GM12872 (cell line): ENCODE measurements at regions not wholly inside any gene's neighbourhood (a gene's known extent, or its start where the extent isn't known, plus 50 kb on each side); places are given as distances from the start of the nearest gene placed in this dataset.

Experiments used
- TF ChIP-seq, protein P1 (sequence below): IDR thresholded peaks from 3 replicates; pipeline ENCODE4 v1.5.1; 2011; ENCODE audit warnings: low read depth, mild to moderate bottlenecking, low read length, moderate library complexity; ENCODE audit not compliant: insufficient read depth

DNA sequence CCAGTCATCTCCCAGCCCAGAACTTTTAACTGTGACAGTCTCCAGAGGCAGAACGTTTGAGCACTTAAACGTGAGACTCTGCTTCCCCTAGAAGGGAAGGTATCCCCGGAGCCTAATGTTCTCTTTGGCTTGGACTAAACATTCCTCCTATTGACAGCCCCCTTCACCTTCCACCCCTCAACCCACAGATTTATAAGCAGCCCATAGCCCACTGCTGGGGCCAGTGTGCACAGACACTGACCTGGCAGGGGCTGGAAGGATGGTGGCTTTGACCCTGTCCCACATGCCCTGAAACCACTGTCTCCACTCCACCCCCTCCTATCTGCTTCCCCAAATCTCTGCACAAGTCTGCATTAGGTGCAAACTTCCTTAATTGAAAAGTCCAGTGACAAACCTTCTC is 715.0 kb upstream of the IGFBP3 start:
- TF ChIP-seq, protein P1, sequence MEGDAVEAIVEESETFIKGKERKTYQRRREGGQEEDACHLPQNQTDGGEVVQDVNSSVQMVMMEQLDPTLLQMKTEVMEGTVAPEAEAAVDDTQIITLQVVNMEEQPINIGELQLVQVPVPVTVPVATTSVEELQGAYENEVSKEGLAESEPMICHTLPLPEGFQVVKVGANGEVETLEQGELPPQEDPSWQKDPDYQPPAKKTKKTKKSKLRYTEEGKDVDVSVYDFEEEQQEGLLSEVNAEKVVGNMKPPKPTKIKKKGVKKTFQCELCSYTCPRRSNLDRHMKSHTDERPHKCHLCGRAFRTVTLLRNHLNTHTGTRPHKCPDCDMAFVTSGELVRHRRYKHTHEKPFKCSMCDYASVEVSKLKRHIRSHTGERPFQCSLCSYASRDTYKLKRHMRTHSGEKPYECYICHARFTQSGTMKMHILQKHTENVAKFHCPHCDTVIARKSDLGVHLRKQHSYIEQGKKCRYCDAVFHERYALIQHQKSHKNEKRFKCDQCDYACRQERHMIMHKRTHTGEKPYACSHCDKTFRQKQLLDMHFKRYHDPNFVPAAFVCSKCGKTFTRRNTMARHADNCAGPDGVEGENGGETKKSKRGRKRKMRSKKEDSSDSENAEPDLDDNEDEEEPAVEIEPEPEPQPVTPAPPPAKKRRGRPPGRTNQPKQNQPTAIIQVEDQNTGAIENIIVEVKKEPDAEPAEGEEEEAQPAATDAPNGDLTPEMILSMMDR = no peak

DNA sequence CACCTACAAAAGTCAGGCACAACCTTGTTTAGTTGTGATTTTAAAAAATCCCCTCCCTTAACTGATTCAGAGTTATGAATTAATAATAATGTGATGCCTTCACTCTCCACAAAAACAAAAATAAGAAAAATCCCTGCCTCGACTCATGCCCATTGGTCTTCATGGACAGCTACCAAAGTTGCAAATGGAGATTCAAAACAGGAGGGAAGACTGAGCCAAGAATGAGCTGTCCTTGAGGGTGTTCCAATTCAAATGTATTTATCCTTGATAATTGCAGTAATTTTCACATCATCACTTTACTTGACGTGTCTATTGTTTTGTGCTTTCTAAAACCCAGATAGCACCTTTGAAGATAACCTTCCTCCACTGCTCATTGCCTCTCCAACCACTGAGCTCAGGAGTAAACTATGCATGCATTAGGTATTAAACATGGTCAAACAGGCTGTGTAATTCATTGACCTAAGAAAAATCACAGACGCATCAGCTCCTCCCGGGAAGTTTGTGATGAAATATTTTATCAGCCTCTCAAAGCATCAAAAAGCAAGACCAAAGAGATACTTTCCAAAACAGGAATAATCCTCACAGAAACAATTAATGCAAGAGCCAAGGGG is 712.7 kb upstream of the IGFBP3 start:
- TF ChIP-seq, protein P1 = no peak

DNA sequence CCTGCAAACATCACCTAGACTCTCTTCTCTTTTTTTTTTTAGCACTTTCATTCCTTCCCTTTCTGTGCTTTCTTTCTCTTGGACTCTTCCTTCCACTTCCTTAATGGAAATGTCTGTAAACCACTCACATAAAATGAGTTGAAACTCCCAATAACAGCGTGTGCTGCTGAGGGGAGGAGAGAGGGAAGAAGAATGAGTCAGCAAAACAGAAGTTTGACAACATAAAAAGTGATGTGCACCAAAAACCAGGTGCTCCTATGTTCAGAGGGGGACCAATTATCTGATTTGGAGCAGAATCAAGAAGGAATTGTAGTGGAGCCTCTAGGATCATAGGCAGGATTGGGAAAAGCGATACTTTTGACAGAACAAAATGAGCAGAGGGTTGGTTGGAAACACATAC is 712.1 kb upstream of the IGFBP3 start:
- TF ChIP-seq, protein P1 = no peak

DNA sequence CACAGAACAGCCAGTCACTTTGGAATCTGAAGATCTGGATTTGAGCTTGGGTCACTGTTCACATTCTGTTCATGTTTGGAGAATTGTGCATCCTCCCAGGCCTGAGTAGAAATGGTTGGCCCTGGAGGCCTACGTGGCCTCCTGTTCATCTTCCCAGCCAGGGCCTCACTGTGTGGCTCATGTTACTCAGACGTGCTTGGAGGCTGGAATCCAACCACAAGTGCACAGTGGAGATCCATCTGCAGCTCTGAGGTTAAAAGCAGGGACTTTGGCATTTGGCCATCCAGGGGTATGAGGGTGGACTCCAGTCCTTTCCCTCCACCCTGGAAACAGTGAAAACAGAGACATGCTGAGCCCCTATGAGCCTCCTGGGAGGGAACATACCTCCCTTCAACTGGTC is 709.0 kb upstream of the IGFBP3 start:
- TF ChIP-seq, protein P1 = no peak

DNA sequence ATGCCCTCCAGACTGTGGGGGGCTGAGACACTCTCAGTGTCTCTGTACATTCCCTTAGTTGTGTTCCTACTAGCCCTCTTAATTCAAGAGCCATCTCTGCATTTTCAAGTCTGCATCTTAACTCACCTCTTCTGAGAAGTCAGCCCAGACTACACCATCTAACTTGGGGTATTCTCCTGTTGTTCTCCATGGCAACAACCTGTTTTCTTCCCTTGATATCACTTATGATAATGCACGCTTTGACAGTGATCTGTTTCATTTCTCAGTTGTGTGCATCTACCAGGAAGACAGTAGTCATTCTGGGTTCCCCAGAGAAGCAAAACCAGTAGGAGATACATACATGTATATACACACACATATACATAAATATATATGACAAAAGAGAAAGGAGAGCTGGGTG is 707.3 kb upstream of the IGFBP3 start:
- TF ChIP-seq, protein P1 = no peak

DNA sequence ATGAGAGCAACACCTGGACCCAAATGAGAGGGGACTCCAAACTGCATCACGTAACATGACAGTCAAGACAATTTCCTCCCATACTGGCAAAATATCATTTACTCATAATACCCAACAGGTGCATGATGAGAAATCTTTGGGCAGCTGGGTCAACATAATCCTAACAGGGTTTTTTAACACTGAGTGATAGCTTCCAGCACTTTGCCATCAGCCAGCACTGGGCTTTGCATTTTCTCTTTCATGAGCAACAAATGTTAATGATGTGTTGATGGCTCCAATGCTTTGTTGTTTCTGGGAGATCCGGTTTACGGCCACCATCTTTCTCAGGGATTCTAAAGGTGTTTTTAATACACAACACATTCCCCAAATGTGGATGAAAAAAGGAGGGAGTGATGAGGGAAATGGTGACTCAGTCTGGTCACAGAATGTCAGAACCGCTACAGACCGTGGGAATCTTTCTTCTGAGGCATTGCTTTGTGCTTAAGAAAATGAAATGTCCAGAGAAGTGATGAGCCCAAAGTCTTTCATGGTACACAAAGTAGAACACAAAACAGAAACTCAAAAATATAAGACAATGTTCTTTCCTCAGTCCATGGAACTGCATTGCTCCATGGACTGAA is 705.7 kb upstream of the IGFBP3 start:
- TF ChIP-seq, protein P1 = no peak

DNA sequence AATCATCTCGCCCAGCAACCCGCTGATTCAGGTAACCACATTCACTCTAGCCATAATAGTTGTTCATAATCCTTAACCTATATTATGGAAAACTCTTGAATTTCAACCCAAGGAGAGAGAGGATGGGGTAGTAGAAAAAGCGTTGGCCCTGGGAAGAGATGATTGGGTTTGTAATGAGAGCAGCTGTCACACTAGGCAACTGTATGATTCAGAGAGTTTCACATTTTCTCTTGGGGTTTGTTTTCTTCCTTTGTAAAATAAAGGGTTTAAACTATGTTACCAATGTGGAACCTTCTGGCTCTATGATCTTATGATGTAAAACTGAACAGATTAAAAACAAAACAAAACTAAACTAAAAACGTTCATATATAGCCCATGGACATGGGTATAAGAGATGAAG is 705.2 kb upstream of the IGFBP3 start:
- TF ChIP-seq, protein P1 = no peak
